Ishikawa (cell line): ENCODE measurements at regions not wholly inside any gene's neighbourhood (a gene's known extent, or its start where the extent isn't known, plus 50 kb on each side); places are given as distances from the start of the nearest gene placed in this dataset.

ENCODE experiments used
- CEBPB ChIP-seq: IDR thresholded peaks from 2 replicates; pipeline ENCODE4 v1.6.1; 2012
- CREB1 ChIP-seq: IDR thresholded peaks from 2 replicates; pipeline ENCODE4 v1.6.1; 2012; ENCODE audit warnings: low read depth
- EGR1 ChIP-seq: IDR thresholded peaks from 2 replicates; pipeline ENCODE4 v1.6.1; 2012
- EP300 ChIP-seq: IDR thresholded peaks from 2 replicates; pipeline ENCODE4 v1.6.1; 2012; ENCODE audit warnings: borderline replicate concordance
- FOXM1 ChIP-seq: IDR thresholded peaks from 2 replicates; pipeline ENCODE4 v1.6.1; 2012; ENCODE audit warnings: low read depth, borderline replicate concordance
- MAX ChIP-seq: IDR thresholded peaks from 2 replicates; pipeline ENCODE4 v1.6.1; 2012
- NFIC ChIP-seq: IDR thresholded peaks from 2 replicates; pipeline ENCODE4 v1.6.1; 2012
- RAD21 ChIP-seq: IDR thresholded peaks from 2 replicates; pipeline ENCODE4 v1.6.1; 2012; ENCODE audit warnings: low read depth
- REST ChIP-seq: IDR thresholded peaks from 2 replicates; pipeline ENCODE4 v1.6.1; 2012; ENCODE audit warnings: low read depth, mild to moderate bottlenecking
- TAF1 ChIP-seq: IDR thresholded peaks from 2 replicates; pipeline ENCODE4 v1.6.1; 2012; ENCODE audit warnings: low read depth, mild to moderate bottlenecking
- TCF12 ChIP-seq: IDR thresholded peaks from 2 replicates; pipeline ENCODE4 v1.6.1; 2012; ENCODE audit warnings: low read depth
- TEAD4 ChIP-seq: IDR thresholded peaks from 2 replicates; pipeline ENCODE4 v1.6.1; 2012
- USF1 ChIP-seq: IDR thresholded peaks from 2 replicates; pipeline ENCODE4 v1.6.1; 2012
- YY1 ChIP-seq: IDR thresholded peaks from 2 replicates; pipeline ENCODE4 v1.6.1; 2012; ENCODE audit warnings: low read depth
- ZBTB7A ChIP-seq: IDR thresholded peaks from 2 replicates; pipeline ENCODE4 v1.6.1; 2012; ENCODE audit warnings: low read depth

- TF ChIP-seq CREB1: no peak
- no peak for TF ChIP-seq TCF12
Measured at GRCh38 chr22:48494968-48495750, 1332.5 kb downstream of the BRD1 start.

- TF ChIP-seq FOXM1: no peak
- no peak for TF ChIP-seq EP300
- no peak for TF ChIP-seq CREB1
- no peak for TF ChIP-seq TAF1
- no peak for TF ChIP-seq MAX
- no peak for TF ChIP-seq YY1
- TF ChIP-seq TCF12: no peak
- no peak for TF ChIP-seq RAD21
- TF ChIP-seq ZBTB7A: no peak
Measured at GRCh38 chr22:48494256-48494967, 1333.3 kb downstream of the BRD1 start.

GRCh38 chr22:48493733-48494132, 1333.9 kb downstream of the BRD1 start:
- TF ChIP-seq TCF12 (no peak), MAX (no peak), CREB1 (no peak), ZBTB7A (no peak), EGR1 (no peak)

GRCh38 chr22:48492366-48493320, 1335.0 kb downstream of the BRD1 start:
- TF ChIP-seq MAX: no peak
- TF ChIP-seq RAD21: peak; percentile 86

GRCh38 chr22:48491451-48491941, 1336.2 kb downstream of the BRD1 start:
- TF ChIP-seq TEAD4 (no peak), EP300 (no peak), FOXM1 (no peak), YY1 (no peak), EGR1 (no peak), CREB1 (no peak), MAX (no peak), RAD21 (no peak), CEBPB (no peak), NFIC (no peak), REST (no peak), TCF12 (no peak), TAF1 (no peak), ZBTB7A (no peak), USF1 (no peak)

GRCh38 chr22:48490500-48491411, 1336.9 kb downstream of the BRD1 start:
- TF ChIP-seq CREB1: no peak
- TF ChIP-seq RAD21: no peak
- no peak for TF ChIP-seq ZBTB7A
- no peak for TF ChIP-seq EP300
- TF ChIP-seq FOXM1: no peak
- TF ChIP-seq TEAD4: no peak
